IPS-18a (cell line): ENCODE measurements at regions not wholly inside any gene's neighbourhood (a gene's known extent, or its start where the extent isn't known, plus 50 kb on each side); places are given as distances from the start of the nearest gene placed in this dataset.

ENCODE experiments used
- H3K27ac ChIP-seq: one replicate; pipeline ENCODE4 v1.5.1; 2013; ENCODE audit warnings: low read length
- H3K27me3 ChIP-seq: one replicate; pipeline ENCODE4 v1.6.1; 2013; ENCODE audit warnings: mild to moderate bottlenecking, low read length; ENCODE audit not compliant: control insufficient read depth, insufficient read depth
- H3K36me3 ChIP-seq: one replicate; pipeline ENCODE4 v1.6.1; 2013; ENCODE audit warnings: low read depth, low read length; ENCODE audit not compliant: control insufficient read depth
- H3K4me1 ChIP-seq: one replicate; pipeline ENCODE4 v1.6.1; 2013; ENCODE audit warnings: low read depth, low read length; ENCODE audit not compliant: control insufficient read depth
- H3K4me3 ChIP-seq: one replicate; pipeline ENCODE4 v1.5.1; 2013; ENCODE audit warnings: low read length
- H3K9ac ChIP-seq: one replicate; pipeline ENCODE4 v1.6.1; 2013; ENCODE audit warnings: mild to moderate bottlenecking, low read length, moderate library complexity
- H3K9me3 ChIP-seq: one replicate; pipeline ENCODE4 v1.6.1; 2013; ENCODE audit warnings: low read depth, low read length; ENCODE audit not compliant: control insufficient read depth

DNA sequence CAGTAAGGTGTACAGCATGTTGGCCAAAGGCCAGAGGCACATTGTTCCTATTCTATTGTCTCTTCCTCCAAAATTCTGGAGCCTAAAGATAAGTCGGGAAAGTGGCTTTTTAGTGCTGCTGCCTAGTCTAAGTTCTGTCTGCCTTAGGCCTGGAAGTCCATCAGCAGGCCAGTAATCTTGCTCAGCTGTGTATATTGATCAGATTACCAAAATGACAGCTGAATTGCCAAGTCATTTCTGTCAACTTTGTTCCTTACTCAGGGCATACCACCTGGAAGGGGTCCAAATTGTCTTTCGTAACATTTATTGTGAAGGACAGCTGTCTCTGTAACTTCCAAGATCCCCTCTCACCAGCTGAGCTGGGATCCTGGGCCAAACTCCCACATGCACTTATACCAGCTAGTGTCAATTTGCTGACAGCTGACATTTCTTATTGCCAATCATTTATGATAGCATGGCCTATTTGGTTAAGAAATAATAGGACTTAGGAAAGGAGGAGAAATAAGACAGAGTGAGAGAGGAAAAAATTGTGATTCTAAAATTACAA is 116.8 kb upstream of the FSHR start:
- no peaks in the 10 kb centered on the region for H3K27me3 ChIP-seq
- no peak overlapping the region for H3K27ac ChIP-seq
- no peaks in the 10 kb centered on the region for H3K36me3 ChIP-seq
- H3K9ac ChIP-seq, result no peak overlapping the region
- H3K4me3 ChIP-seq, result no peak overlapping the region
- H3K4me1 ChIP-seq, result no peaks in the 10 kb centered on the region
- H3K9me3 ChIP-seq, result no peaks in the 10 kb centered on the region

DNA sequence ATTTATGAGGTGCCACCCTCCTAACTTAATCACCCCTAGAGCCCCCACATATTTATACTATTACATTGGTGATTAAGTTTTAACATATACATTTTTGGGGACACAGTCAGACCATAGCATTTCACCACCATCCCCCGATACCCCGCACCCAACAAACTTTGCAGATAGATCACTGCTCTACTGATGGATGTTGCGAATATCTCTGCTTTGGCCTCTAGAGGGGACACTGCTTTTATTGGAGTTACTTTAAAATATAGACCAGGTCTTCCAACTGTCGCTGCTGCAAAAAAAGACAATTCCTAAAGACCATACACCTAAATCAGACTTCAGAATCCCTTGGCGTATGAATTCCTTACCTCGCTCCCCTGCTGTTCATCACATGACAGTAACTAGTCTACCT is 115.8 kb upstream of the FSHR start:
- no peak overlapping the region for H3K4me3 ChIP-seq
- no peaks in the 10 kb centered on the region for H3K27me3 ChIP-seq
- H3K9ac ChIP-seq, result no peak overlapping the region
- H3K9me3 ChIP-seq, result no peaks in the 10 kb centered on the region
- H3K36me3 ChIP-seq, result no peaks in the 10 kb centered on the region
- H3K27ac ChIP-seq, result no peak overlapping the region
- H3K4me1 ChIP-seq, result no peaks in the 10 kb centered on the region

DNA sequence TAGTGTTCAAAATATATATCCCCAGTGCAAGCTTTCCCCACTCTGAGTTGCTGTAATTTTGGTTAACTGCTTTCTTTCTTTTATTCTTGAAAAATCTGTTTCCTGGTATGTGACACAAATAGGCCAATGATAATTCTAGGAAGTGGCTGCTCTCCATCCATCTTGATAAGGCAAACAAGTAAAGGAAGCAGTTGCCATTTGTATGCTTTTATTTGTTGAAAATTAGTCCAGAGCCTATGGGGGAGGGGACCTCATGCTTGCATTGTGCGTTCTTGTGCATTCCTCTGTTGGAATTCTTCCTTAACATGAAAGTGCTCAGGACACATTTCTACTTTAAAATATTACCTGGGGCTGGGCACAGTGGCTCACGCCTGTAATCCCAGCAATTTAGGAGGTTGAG is 111.2 kb upstream of the FSHR start:
- H3K27me3 ChIP-seq, result no peaks in the 10 kb centered on the region
- H3K36me3 ChIP-seq, result no peaks in the 10 kb centered on the region
- H3K4me3 ChIP-seq, result no peak overlapping the region
- no peaks in the 10 kb centered on the region for H3K9me3 ChIP-seq
- H3K27ac ChIP-seq, result no peak overlapping the region
- no peak overlapping the region for H3K9ac ChIP-seq
- H3K4me1 ChIP-seq, result no peaks in the 10 kb centered on the region

DNA sequence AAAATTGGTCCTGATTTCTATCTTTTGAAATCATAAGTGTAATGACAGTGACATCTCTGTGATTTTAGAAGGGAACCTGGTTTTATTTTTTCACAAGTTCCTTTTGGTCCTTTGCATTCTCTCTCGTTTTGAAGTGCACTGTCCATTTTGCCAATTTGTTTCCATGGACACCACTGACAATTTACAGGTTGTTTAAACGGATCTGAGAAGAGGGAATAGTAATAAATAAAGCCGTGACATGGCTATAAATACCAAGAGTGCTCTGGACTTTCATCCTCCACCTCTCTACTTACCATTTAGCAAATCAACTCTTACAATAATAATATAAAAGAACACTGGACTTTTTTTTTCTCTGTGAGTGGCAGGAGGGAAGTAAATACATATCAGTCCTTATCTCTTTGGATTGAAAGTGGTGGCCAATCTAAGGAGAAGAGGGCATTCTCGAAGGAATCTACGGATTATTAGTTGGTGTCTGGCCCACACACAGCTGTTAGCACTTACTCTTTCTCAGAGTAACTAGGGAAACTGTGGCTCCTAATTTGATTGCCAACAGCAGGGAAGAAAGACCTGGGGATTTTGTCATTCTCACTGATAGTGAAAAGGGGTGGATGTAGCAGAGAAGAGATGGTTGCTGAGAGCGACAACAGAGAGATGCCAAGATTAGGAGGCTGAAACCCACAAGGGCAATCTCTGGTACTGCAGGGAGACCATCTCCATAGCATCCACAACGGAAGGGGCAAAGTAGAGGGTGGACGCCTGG is 108.7 kb upstream of the FSHR start:
- no peak overlapping the region for H3K27ac ChIP-seq
- no peak overlapping the region for H3K4me3 ChIP-seq
- H3K4me1 ChIP-seq, result no peaks in the 10 kb centered on the region
- no peaks in the 10 kb centered on the region for H3K36me3 ChIP-seq
- no peak overlapping the region for H3K9ac ChIP-seq
- H3K27me3 ChIP-seq, result no peaks in the 10 kb centered on the region
- H3K9me3 ChIP-seq, result no peaks in the 10 kb centered on the region

DNA sequence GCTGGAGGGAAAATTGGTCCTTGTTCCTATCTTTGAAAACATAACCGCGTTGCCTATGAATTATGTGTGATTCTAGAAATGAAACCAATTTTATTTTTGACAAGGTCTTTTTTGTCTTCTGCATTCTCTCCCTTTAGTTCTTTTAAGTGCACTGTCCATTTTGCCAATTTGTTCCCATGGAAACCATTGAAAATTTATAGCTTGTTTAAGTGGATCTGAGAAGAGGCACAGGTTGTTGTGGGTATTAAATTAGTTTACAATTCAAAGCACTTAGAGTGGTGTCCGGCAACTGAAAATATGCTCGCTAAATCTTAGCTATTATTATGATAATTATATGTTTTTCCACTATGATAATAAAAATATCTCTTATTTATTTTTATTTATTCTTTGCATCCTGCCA is 107.5 kb upstream of the FSHR start:
- no peak overlapping the region for H3K4me3 ChIP-seq
- H3K27ac ChIP-seq, result no peak overlapping the region
- no peaks in the 10 kb centered on the region for H3K27me3 ChIP-seq
- no peaks in the 10 kb centered on the region for H3K4me1 ChIP-seq
- H3K9ac ChIP-seq, result no peak overlapping the region
- no peaks in the 10 kb centered on the region for H3K9me3 ChIP-seq
- no peaks in the 10 kb centered on the region for H3K36me3 ChIP-seq

GRCh38 chr2:49260979-49261538 is 106.7 kb upstream of the FSHR start:
- Histone ChIP-seq H3K4me3 (no peak overlapping the region), H3K36me3 (no peaks in the 10 kb centered on the region), H3K9me3 (no peaks in the 10 kb centered on the region), H3K27ac (no peak overlapping the region), H3K27me3 (no peaks in the 10 kb centered on the region), H3K4me1 (no peaks in the 10 kb centered on the region), H3K9ac (no peak overlapping the region)

- Histone ChIP-seq H3K27ac (no peak overlapping the region), H3K9me3 (no peaks in the 10 kb centered on the region), H3K36me3 (no peaks in the 10 kb centered on the region), H3K4me1 (no peaks in the 10 kb centered on the region), H3K9ac (no peak overlapping the region), H3K27me3 (no peaks in the 10 kb centered on the region), H3K4me3 (no peak overlapping the region)
Measured at GRCh38 chr2:49259926-49260325, 105.6 kb upstream of the FSHR start.

DNA sequence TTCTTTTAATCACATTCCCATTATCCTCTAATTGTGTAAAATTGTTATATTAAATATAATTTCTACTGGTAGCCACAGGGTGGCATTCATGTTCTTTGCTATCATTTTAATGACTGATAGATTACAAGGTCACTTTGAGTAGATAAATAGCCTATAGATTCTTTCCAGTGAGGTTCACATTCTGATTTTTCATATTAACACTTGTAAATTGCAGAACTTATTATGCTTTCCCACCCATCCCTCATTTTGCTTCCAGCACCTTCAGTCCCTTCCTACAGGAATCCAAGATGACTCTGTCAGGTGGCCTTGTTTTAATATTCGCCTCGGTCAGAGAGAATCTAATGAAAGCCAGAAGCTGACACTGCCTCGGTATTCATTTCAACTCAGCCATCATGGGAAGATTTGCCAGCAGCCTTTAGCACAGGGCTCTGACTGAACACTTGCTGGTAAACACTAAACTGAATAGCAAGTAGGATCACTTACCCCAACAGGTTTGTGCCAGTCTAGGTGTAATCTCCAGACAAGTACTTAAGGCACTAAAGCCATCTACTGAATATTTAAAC is 101.2 kb upstream of the FSHR start:
- Histone ChIP-seq H3K4me1 (no peaks in the 10 kb centered on the region), H3K4me3 (no peak overlapping the region), H3K36me3 (no peaks in the 10 kb centered on the region), H3K27me3 (no peaks in the 10 kb centered on the region), H3K9ac (no peak overlapping the region), H3K27ac (no peak overlapping the region), H3K9me3 (no peaks in the 10 kb centered on the region)

DNA sequence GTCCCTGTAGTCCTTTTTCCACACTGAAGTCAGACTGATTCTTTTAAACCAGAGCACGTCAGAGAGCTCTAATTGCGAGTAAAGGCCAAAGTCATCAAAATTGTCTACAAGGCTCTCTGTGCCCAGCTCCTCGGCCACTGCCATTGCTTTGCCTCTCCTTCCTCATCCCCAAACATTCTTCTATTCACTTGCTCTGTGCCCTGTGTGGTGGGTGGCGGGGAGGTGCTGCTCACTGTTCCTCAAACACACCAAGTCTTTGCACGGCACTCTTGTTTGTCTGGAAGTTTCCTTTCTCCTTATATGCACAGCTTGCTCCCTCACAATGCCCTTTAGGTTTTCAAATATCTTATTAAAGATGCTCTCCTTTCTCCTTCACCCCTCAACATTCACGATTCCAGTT is 100.1 kb upstream of the FSHR start:
- Histone ChIP-seq H3K27ac (no peak overlapping the region), H3K4me3 (no peak overlapping the region), H3K9ac (no peak overlapping the region), H3K9me3 (no peaks in the 10 kb centered on the region), H3K27me3 (no peaks in the 10 kb centered on the region), H3K36me3 (no peaks in the 10 kb centered on the region), H3K4me1 (no peaks in the 10 kb centered on the region)

- no peak overlapping the region for H3K4me3 ChIP-seq
- no peak overlapping the region for H3K27ac ChIP-seq
- H3K27me3 ChIP-seq, result no peaks in the 10 kb centered on the region
Measured at GRCh38 chr2:49251766-49252165, 97.5 kb upstream of the FSHR start.

GRCh38 chr2:49251251-49251650 is 96.9 kb upstream of the FSHR start:
- Histone ChIP-seq H3K4me3 (no peak overlapping the region), H3K9me3 (no peaks in the 10 kb centered on the region), H3K4me1 (no peaks in the 10 kb centered on the region), H3K27me3 (no peaks in the 10 kb centered on the region), H3K36me3 (no peaks in the 10 kb centered on the region), H3K27ac (no peak overlapping the region), H3K9ac (no peak overlapping the region)

More at GRCh38 chr2:49251766-49252165, 97.5 kb upstream of the FSHR start:
- no peaks in the 10 kb centered on the region for H3K9me3 ChIP-seq
- no peak overlapping the region for H3K9ac ChIP-seq
- H3K36me3 ChIP-seq, result no peaks in the 10 kb centered on the region
- no peaks in the 10 kb centered on the region for H3K4me1 ChIP-seq

GRCh38 chr2:49248506-49248905 is 94.2 kb upstream of the FSHR start:
- Histone ChIP-seq H3K27me3 (no peaks in the 10 kb centered on the region), H3K4me3 (no peak overlapping the region), H3K27ac (no peak overlapping the region), H3K4me1 (no peaks in the 10 kb centered on the region), H3K9me3 (no peaks in the 10 kb centered on the region), H3K9ac (no peak overlapping the region), H3K36me3 (no peaks in the 10 kb centered on the region)
